WTC11 (cell line): ENCODE measurements at regions not wholly inside any gene's neighbourhood (a gene's known extent, or its start where the extent isn't known, plus 50 kb on each side); places are given as distances from the start of the nearest gene placed in this dataset.

Experiments
- ATAC-seq: fragments of 200-7000 bp; cut with Tn5 transposase; 2 replicates; pipeline ENCODE4 v1.10.0; 2021; ENCODE audit warnings: mild to moderate bottlenecking, moderate library complexity
- CTCF ChIA-PET: fragments of 300-600 bp; sonication (Branson Sonifier 250); formaldehyde crosslinking; loops from one replicate; lab custom pipeline; 2021; ENCODE audit warnings: antibody characterized with exemption; lab: Charles Lee
- POLR2A ChIA-PET: fragments of 350-600 bp; sonication (Branson Sonifier 250); formaldehyde crosslinking; loops from one replicate; lab custom pipeline; 2021; ENCODE audit warnings: antibody characterized with exemption; lab: Charles Lee
- DNase-seq: peaks from one replicate; pipeline ENCODE4 v3.0.0; 2021; ENCODE audit warnings: low spot score
- H3K27ac Mint-ChIP-seq: 2 replicates; pipeline ENCODE4 v1.8.0; 2021; ENCODE audit warnings: mixed read lengths
- H3K27me3 Mint-ChIP-seq: 2 replicates; pipeline ENCODE4 v1.8.0; 2021; ENCODE audit warnings: low read depth, mild to moderate bottlenecking, moderate library complexity, mixed read lengths
- H3K36me3 Mint-ChIP-seq: 2 replicates; pipeline ENCODE4 v1.8.0; 2021; ENCODE audit warnings: mixed read lengths
- H3K4me1 Mint-ChIP-seq: 2 replicates; pipeline ENCODE4 v1.8.0; 2022; ENCODE audit warnings: mixed read lengths
- H3K4me3 Mint-ChIP-seq: 2 replicates; pipeline ENCODE4 v1.8.0; 2021; ENCODE audit warnings: mild to moderate bottlenecking, moderate library complexity, mixed read lengths
- H3K9me3 Mint-ChIP-seq: 2 replicates; pipeline ENCODE4 v1.8.0; 2021; ENCODE audit warnings: mixed read lengths
- ATF1 ChIP-seq: sonication (generic); formaldehyde crosslinking; IDR thresholded peaks from 2 replicates; pipeline ENCODE4 v1.8.1; 2023; ENCODE audit warnings: mild to moderate bottlenecking, moderate library complexity, missing genetic modification reagents
- E2F5 ChIP-seq: sonication (generic); formaldehyde crosslinking; IDR thresholded peaks from 2 replicates; pipeline ENCODE4 v1.8.1; 2022; ENCODE audit warnings: mild to moderate bottlenecking, moderate library complexity, missing genetic modification reagents
- ETV6 ChIP-seq: sonication (generic); formaldehyde crosslinking; IDR thresholded peaks from 2 replicates; pipeline ENCODE4 v1.8.1; 2022; ENCODE audit warnings: mild to moderate bottlenecking, missing genetic modification reagents
- FOXJ3 ChIP-seq: sonication (generic); formaldehyde crosslinking; IDR thresholded peaks from 2 replicates; pipeline ENCODE4 v1.9.0; 2021; ENCODE audit warnings: missing genetic modification reagents, mild to moderate bottlenecking, borderline replicate concordance
- MYBL2 ChIP-seq: sonication (generic); formaldehyde crosslinking; IDR thresholded peaks from 2 replicates; pipeline ENCODE4 v1.8.1; 2023; ENCODE audit warnings: mild to moderate bottlenecking, moderate library complexity, missing genetic modification reagents
- NR3C1 ChIP-seq: sonication (generic); formaldehyde crosslinking; conservative IDR thresholded peaks from 2 replicates; pipeline ENCODE4 v1.8.1; 2023; ENCODE audit warnings: low read depth, mild to moderate bottlenecking, missing genetic modification reagents
- PRDM15 ChIP-seq: sonication (generic); formaldehyde crosslinking; IDR thresholded peaks from 2 replicates; pipeline ENCODE4 v1.8.0; 2022; ENCODE audit warnings: missing genetic modification reagents
- SMAD3 ChIP-seq: sonication (generic); formaldehyde crosslinking; IDR thresholded peaks from 2 replicates; pipeline ENCODE4 v1.8.0; 2022; ENCODE audit warnings: missing genetic modification reagents, mild to moderate bottlenecking, borderline replicate concordance
- SOX15 ChIP-seq: fragments of 250-450 bp; sonication (Bioruptor Pico); IDR thresholded peaks from 2 replicates; pipeline ENCODE4 v1.9.0; 2021; ENCODE audit warnings: mild to moderate bottlenecking
- TP53 ChIP-seq: sonication (generic); formaldehyde crosslinking; IDR thresholded peaks from 2 replicates; pipeline ENCODE4 v1.8.1; 2023; ENCODE audit warnings: mild to moderate bottlenecking, missing genetic modification reagents
- USF2 ChIP-seq: sonication (generic); formaldehyde crosslinking; IDR thresholded peaks from 2 replicates; pipeline ENCODE4 v1.8.1; 2023; ENCODE audit warnings: mild to moderate bottlenecking, missing genetic modification reagents, moderate library complexity
- ZBTB21 ChIP-seq: sonication (generic); formaldehyde crosslinking; IDR thresholded peaks from 2 replicates; pipeline ENCODE4 v1.8.1; 2023; ENCODE audit warnings: mild to moderate bottlenecking, missing genetic modification reagents, borderline replicate concordance
- ZNF219 ChIP-seq: sonication (generic); formaldehyde crosslinking; IDR thresholded peaks from 2 replicates; pipeline ENCODE4 v1.8.0; 2023; ENCODE audit warnings: missing genetic modification reagents, mild to moderate bottlenecking, borderline replicate concordance
- ZNF232 ChIP-seq: sonication (generic); formaldehyde crosslinking; IDR thresholded peaks from 2 replicates; pipeline ENCODE4 v1.8.0; 2022; ENCODE audit warnings: mild to moderate bottlenecking, missing genetic modification reagents
- ZNF416 ChIP-seq: fragments of 250-450 bp; sonication (Bioruptor Pico); IDR thresholded peaks from 2 replicates; pipeline ENCODE4 v1.9.0; 2021; ENCODE audit warnings: mild to moderate bottlenecking, inconsistent platforms
- ZNF423 ChIP-seq: fragments of 250-450 bp; sonication (Bioruptor Pico); IDR thresholded peaks from 2 replicates; pipeline ENCODE4 v2.1.2; 2022; ENCODE audit warnings: mild to moderate bottlenecking, moderate library complexity
- ZNF512 ChIP-seq: sonication (generic); formaldehyde crosslinking; IDR thresholded peaks from 2 replicates; pipeline ENCODE4 v1.8.1; 2022; ENCODE audit warnings: missing genetic modification reagents, borderline replicate concordance
- ZSCAN18 ChIP-seq: fragments of 250-450 bp; sonication (Bioruptor Pico); IDR thresholded peaks from 2 replicates; pipeline ENCODE4 v2.1.2; 2022; ENCODE audit warnings: mild to moderate bottlenecking, moderate library complexity
- TF ChIP-seq, protein P1 (sequence below): sonication (generic); formaldehyde crosslinking; IDR thresholded peaks from 2 replicates; pipeline ENCODE4 v1.8.1; 2022; ENCODE audit warnings: low read depth, mild to moderate bottlenecking, moderate library complexity, missing genetic modification reagents, borderline replicate concordance
- TF ChIP-seq, protein P2 (sequence below): sonication (generic); formaldehyde crosslinking; conservative IDR thresholded peaks from 2 replicates; pipeline ENCODE4 v1.8.1; 2022; ENCODE audit warnings: mild to moderate bottlenecking, missing genetic modification reagents

- H3K27ac Mint-ChIP-seq = no peak overlapping the region
These were observed 185.5 kb downstream of the TRIM29 start for GRCh38 chr11:119952441-119952840.

GRCh38 chr11:119943298-119943655 lies 194.6 kb downstream of the TRIM29 start:
- no peak overlapping the region for H3K27ac Mint-ChIP-seq
- peaks cover 28% of the 10 kb centered on the region for H3K4me1 Mint-ChIP-seq
- ATAC-seq (no peak), DNase-seq (no peak)
- H3K36me3 Mint-ChIP-seq = no peaks in the 10 kb centered on the region
- no peak overlapping the region for H3K4me3 Mint-ChIP-seq
- ChIA-PET CTCF (no interaction called here), POLR2A (no interaction called here)
- no peaks in the 10 kb centered on the region for H3K9me3 Mint-ChIP-seq
- no peaks in the 10 kb centered on the region; the same call in none of the 2 replicates for H3K27me3 Mint-ChIP-seq
- TF ChIP-seq ETV6 = no peak
- no peak for TF ChIP-seq PRDM15 (CRISPR knock-in tag)
- no peak for TF ChIP-seq TP53
- TF ChIP-seq ATF1 (CRISPR knock-in tag) = no peak
- TF ChIP-seq, protein P1, sequence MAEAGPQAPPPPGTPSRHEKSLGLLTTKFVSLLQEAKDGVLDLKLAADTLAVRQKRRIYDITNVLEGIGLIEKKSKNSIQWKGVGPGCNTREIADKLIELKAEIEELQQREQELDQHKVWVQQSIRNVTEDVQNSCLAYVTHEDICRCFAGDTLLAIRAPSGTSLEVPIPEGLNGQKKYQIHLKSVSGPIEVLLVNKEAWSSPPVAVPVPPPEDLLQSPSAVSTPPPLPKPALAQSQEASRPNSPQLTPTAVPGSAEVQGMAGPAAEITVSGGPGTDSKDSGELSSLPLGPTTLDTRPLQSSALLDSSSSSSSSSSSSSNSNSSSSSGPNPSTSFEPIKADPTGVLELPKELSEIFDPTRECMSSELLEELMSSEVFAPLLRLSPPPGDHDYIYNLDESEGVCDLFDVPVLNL = no peak

More at GRCh38 chr11:119952441-119952840, 185.5 kb downstream of the TRIM29 start:
- CTCF ChIA-PET = interaction anchor here (0.6 kb wide), 1 partner anchor 11 kb away, joined by 3 read pairs; no protein-coding TSS in a partner anchor
- TF ChIP-seq ZNF416 (CRISPR knock-in tag) (no peak), ZNF423 (CRISPR knock-in tag) (no peak), E2F5 (CRISPR knock-in tag) (no peak), ZNF512 (no peak)
- TF ChIP-seq, all 79 proteins: peak for 0
- POLR2A ChIA-PET = no interaction called here
- no peak for DNase-seq
- Mint-ChIP-seq H3K9me3 (no peaks in the 10 kb centered on the region), H3K36me3 (no peaks in the 10 kb centered on the region), H3K4me1 (peaks cover 12% of the 10 kb centered on the region), H3K27me3 (no peaks in the 10 kb centered on the region; the same call in 1 of the 2 replicates), H3K4me3 (no peak overlapping the region)
- ATAC-seq = peak; percentile 38

DNA sequence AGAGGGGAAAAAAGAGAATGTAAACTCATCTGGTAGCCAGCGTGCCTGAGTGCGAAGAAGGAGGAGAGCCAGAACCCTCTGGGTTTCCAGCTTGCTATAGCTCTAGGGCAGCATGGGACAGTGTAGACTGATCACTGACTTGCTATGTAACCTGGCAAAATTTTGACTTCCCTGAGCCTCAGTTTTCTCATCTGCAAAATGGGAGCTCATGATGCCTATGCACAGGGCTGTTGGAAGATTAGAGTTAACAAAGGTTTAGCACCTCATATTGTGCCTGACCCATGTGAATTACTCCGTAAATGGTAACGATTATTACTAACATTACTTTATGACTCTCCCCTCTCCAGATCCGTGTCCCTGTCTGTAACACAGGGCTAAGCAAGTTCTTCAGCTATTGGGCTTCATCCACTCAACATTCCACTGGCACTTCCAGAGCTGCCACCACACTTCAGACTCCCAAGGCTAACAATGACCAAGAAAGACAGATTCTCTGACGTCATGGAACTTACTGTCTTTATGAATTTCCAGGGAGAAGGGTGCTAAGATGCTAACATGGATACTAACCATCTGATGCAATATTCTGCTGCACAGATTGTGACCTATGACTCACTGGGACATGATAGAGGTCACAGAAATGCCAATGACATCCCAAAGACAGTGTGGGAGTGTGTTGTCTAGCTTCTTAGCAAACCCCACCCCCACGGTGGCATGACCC lies 195.2 kb downstream of the TRIM29 start:
- Mint-ChIP-seq H3K27me3 (no peaks in the 10 kb centered on the region; the same call in none of the 2 replicates), H3K36me3 (no peaks in the 10 kb centered on the region), H3K27ac (no peak overlapping the region), H3K4me3 (no peak overlapping the region), H3K9me3 (no peaks in the 10 kb centered on the region), H3K4me1 (peaks cover 30% of the 10 kb centered on the region)
- ChIA-PET POLR2A (no interaction called here), CTCF (no interaction called here)
- DNase-seq = no peak
- ATAC-seq = no peak
- no peak for TF ChIP-seq MYBL2 (CRISPR knock-in tag)
- no peak for TF ChIP-seq SOX15 (CRISPR knock-in tag)
- TF ChIP-seq ZBTB21 (CRISPR knock-in tag) = no peak
- TF ChIP-seq SMAD3 (CRISPR knock-in tag) = no peak
- TF ChIP-seq ZNF219 = no peak
- no peak for TF ChIP-seq ZSCAN18 (CRISPR knock-in tag)
- TF ChIP-seq ZNF232 (CRISPR knock-in tag) = no peak
- TF ChIP-seq USF2 (CRISPR knock-in tag) = no peak
- TF ChIP-seq, protein P2, sequence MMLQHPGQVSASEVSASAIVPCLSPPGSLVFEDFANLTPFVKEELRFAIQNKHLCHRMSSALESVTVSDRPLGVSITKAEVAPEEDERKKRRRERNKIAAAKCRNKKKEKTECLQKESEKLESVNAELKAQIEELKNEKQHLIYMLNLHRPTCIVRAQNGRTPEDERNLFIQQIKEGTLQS (CRISPR knock-in tag) = no peak
- TF ChIP-seq NR3C1 (CRISPR knock-in tag) = no peak
- TF ChIP-seq FOXJ3 (CRISPR knock-in tag) = no peak
- no peak for TF ChIP-seq ZNF512
